PC-3 (cell line): ENCODE measurements at regions not wholly inside any gene's neighbourhood (a gene's known extent, or its start where the extent isn't known, plus 50 kb on each side); places are given as distances from the start of the nearest gene placed in this dataset.

Source experiments
- EZH2 ChIP-seq: fragments of 300-600 bp; sonication (generic); IDR thresholded peaks from one replicate; pipeline ENCODE4 v1.6.1; 2017; ENCODE audit warnings: antibody characterized with exemption, mild to moderate bottlenecking, low read length; ENCODE audit not compliant: unreplicated experiment
- EZH2phosphoT487 ChIP-seq: fragments of 300-600 bp; sonication (generic); IDR thresholded peaks from 2 replicates; pipeline ENCODE4 v1.6.1; 2018; ENCODE audit warnings: mild to moderate bottlenecking, antibody characterized with exemption, low read length, borderline replicate concordance
- TF ChIP-seq, protein P1 (sequence below): fragments of 300-600 bp; sonication (generic); conservative IDR thresholded peaks from 2 replicates; pipeline ENCODE4 v1.5.1; 2017; ENCODE audit warnings: antibody characterized with exemption, low read depth, mild to moderate bottlenecking, low read length

GRCh38 chr5:118606940-118607339 is 381.4 kb downstream of the DTWD2 start:
- TF ChIP-seq, protein P1, sequence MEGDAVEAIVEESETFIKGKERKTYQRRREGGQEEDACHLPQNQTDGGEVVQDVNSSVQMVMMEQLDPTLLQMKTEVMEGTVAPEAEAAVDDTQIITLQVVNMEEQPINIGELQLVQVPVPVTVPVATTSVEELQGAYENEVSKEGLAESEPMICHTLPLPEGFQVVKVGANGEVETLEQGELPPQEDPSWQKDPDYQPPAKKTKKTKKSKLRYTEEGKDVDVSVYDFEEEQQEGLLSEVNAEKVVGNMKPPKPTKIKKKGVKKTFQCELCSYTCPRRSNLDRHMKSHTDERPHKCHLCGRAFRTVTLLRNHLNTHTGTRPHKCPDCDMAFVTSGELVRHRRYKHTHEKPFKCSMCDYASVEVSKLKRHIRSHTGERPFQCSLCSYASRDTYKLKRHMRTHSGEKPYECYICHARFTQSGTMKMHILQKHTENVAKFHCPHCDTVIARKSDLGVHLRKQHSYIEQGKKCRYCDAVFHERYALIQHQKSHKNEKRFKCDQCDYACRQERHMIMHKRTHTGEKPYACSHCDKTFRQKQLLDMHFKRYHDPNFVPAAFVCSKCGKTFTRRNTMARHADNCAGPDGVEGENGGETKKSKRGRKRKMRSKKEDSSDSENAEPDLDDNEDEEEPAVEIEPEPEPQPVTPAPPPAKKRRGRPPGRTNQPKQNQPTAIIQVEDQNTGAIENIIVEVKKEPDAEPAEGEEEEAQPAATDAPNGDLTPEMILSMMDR = no peak
- no peak for TF ChIP-seq EZH2
- no peak for TF ChIP-seq EZH2phosphoT487
